Ishikawa (cell line): ENCODE measurements at regions not wholly inside any gene's neighbourhood (a gene's known extent, or its start where the extent isn't known, plus 50 kb on each side); places are given as distances from the start of the nearest gene placed in this dataset.

Experiments
- CEBPB ChIP-seq: IDR thresholded peaks from 2 replicates; pipeline ENCODE4 v1.6.1; 2012
- CREB1 ChIP-seq: IDR thresholded peaks from 2 replicates; pipeline ENCODE4 v1.6.1; 2012; ENCODE audit warnings: low read depth
- EGR1 ChIP-seq: IDR thresholded peaks from 2 replicates; pipeline ENCODE4 v1.6.1; 2012
- EP300 ChIP-seq: IDR thresholded peaks from 2 replicates; pipeline ENCODE4 v1.6.1; 2012; ENCODE audit warnings: borderline replicate concordance
- FOXM1 ChIP-seq: IDR thresholded peaks from 2 replicates; pipeline ENCODE4 v1.6.1; 2012; ENCODE audit warnings: low read depth, borderline replicate concordance
- MAX ChIP-seq: IDR thresholded peaks from 2 replicates; pipeline ENCODE4 v1.6.1; 2012
- NFIC ChIP-seq: IDR thresholded peaks from 2 replicates; pipeline ENCODE4 v1.6.1; 2012
- RAD21 ChIP-seq: IDR thresholded peaks from 2 replicates; pipeline ENCODE4 v1.6.1; 2012; ENCODE audit warnings: low read depth
- REST ChIP-seq: IDR thresholded peaks from 2 replicates; pipeline ENCODE4 v1.6.1; 2012; ENCODE audit warnings: low read depth, mild to moderate bottlenecking
- TAF1 ChIP-seq: IDR thresholded peaks from 2 replicates; pipeline ENCODE4 v1.6.1; 2012; ENCODE audit warnings: low read depth, mild to moderate bottlenecking
- TCF12 ChIP-seq: IDR thresholded peaks from 2 replicates; pipeline ENCODE4 v1.6.1; 2012; ENCODE audit warnings: low read depth
- TEAD4 ChIP-seq: IDR thresholded peaks from 2 replicates; pipeline ENCODE4 v1.6.1; 2012
- USF1 ChIP-seq: IDR thresholded peaks from 2 replicates; pipeline ENCODE4 v1.6.1; 2012
- YY1 ChIP-seq: IDR thresholded peaks from 2 replicates; pipeline ENCODE4 v1.6.1; 2012; ENCODE audit warnings: low read depth
- ZBTB7A ChIP-seq: IDR thresholded peaks from 2 replicates; pipeline ENCODE4 v1.6.1; 2012; ENCODE audit warnings: low read depth

GRCh38 chr11:114799476-114799875 lies 121.1 kb downstream of the NXPE2 start:
- TF ChIP-seq EGR1, result no peak
- no peak for TF ChIP-seq TEAD4
- no peak for TF ChIP-seq TCF12
- TF ChIP-seq CEBPB, result no peak
- TF ChIP-seq YY1, result no peak
- TF ChIP-seq CREB1, result no peak
- TF ChIP-seq REST, result no peak
- TF ChIP-seq USF1, result no peak
- no peak for TF ChIP-seq NFIC
- TF ChIP-seq RAD21, result no peak
- TF ChIP-seq EP300, result no peak
- no peak for TF ChIP-seq ZBTB7A
- TF ChIP-seq TAF1, result no peak
- no peak for TF ChIP-seq MAX
- no peak for TF ChIP-seq FOXM1

GRCh38 chr11:114801773-114802172 lies 123.4 kb downstream of the NXPE2 start:
- TF ChIP-seq REST, result no peak

GRCh38 chr11:114802878-114803277 lies 124.6 kb downstream of the NXPE2 start:
- TF ChIP-seq ZBTB7A (no peak), NFIC (no peak), EGR1 (no peak), FOXM1 (no peak), TCF12 (no peak), EP300 (no peak), CREB1 (no peak), CEBPB (no peak), REST (no peak), MAX (no peak), RAD21 (no peak), TAF1 (no peak), TEAD4 (no peak), USF1 (no peak), YY1 (no peak)

GRCh38 chr11:114811971-114812370 lies 133.6 kb downstream of the NXPE2 start:
- TF ChIP-seq TCF12 (no peak), RAD21 (no peak)

- TF ChIP-seq TCF12 (no peak), RAD21 (no peak), USF1 (no peak), ZBTB7A (no peak), REST (no peak), FOXM1 (no peak), EP300 (no peak), YY1 (no peak), CEBPB (no peak), TEAD4 (no peak), NFIC (no peak), MAX (no peak), CREB1 (no peak), TAF1 (no peak), EGR1 (no peak)
Observed at GRCh38 chr11:114812733-114813132, 134.4 kb downstream of the NXPE2 start.
